Ishikawa (cell line): ENCODE measurements at regions not wholly inside any gene's neighbourhood (a gene's known extent, or its start where the extent isn't known, plus 50 kb on each side); places are given as distances from the start of the nearest gene placed in this dataset.

ENCODE experiments used
- CEBPB ChIP-seq: IDR thresholded peaks from 2 replicates; pipeline ENCODE4 v1.6.1; 2012
- CREB1 ChIP-seq: IDR thresholded peaks from 2 replicates; pipeline ENCODE4 v1.6.1; 2012; ENCODE audit warnings: low read depth
- EGR1 ChIP-seq: IDR thresholded peaks from 2 replicates; pipeline ENCODE4 v1.6.1; 2012
- EP300 ChIP-seq: IDR thresholded peaks from 2 replicates; pipeline ENCODE4 v1.6.1; 2012; ENCODE audit warnings: borderline replicate concordance
- FOXM1 ChIP-seq: IDR thresholded peaks from 2 replicates; pipeline ENCODE4 v1.6.1; 2012; ENCODE audit warnings: low read depth, borderline replicate concordance
- MAX ChIP-seq: IDR thresholded peaks from 2 replicates; pipeline ENCODE4 v1.6.1; 2012
- NFIC ChIP-seq: IDR thresholded peaks from 2 replicates; pipeline ENCODE4 v1.6.1; 2012
- RAD21 ChIP-seq: IDR thresholded peaks from 2 replicates; pipeline ENCODE4 v1.6.1; 2012; ENCODE audit warnings: low read depth
- REST ChIP-seq: IDR thresholded peaks from 2 replicates; pipeline ENCODE4 v1.6.1; 2012; ENCODE audit warnings: low read depth, mild to moderate bottlenecking
- TAF1 ChIP-seq: IDR thresholded peaks from 2 replicates; pipeline ENCODE4 v1.6.1; 2012; ENCODE audit warnings: low read depth, mild to moderate bottlenecking
- TCF12 ChIP-seq: IDR thresholded peaks from 2 replicates; pipeline ENCODE4 v1.6.1; 2012; ENCODE audit warnings: low read depth
- TEAD4 ChIP-seq: IDR thresholded peaks from 2 replicates; pipeline ENCODE4 v1.6.1; 2012
- USF1 ChIP-seq: IDR thresholded peaks from 2 replicates; pipeline ENCODE4 v1.6.1; 2012
- YY1 ChIP-seq: IDR thresholded peaks from 2 replicates; pipeline ENCODE4 v1.6.1; 2012; ENCODE audit warnings: low read depth
- ZBTB7A ChIP-seq: IDR thresholded peaks from 2 replicates; pipeline ENCODE4 v1.6.1; 2012; ENCODE audit warnings: low read depth

GRCh38 chr2:226515344-226516055 is 284.1 kb downstream of the IRS1 start:
- no peak for TF ChIP-seq USF1
- TF ChIP-seq MAX: no peak
- no peak for TF ChIP-seq CREB1
- no peak for TF ChIP-seq CEBPB
- TF ChIP-seq RAD21: no peak
- TF ChIP-seq EP300: no peak

- TF ChIP-seq YY1 (no peak), TAF1 (no peak), TEAD4 (no peak), TCF12 (no peak), REST (no peak), RAD21 (no peak), USF1 (no peak), MAX (no peak), CEBPB (no peak), CREB1 (no peak), EP300 (no peak), FOXM1 (no peak), EGR1 (no peak), NFIC (no peak), ZBTB7A (no peak)
These were observed 284.7 kb downstream of the IRS1 start for GRCh38 chr2:226514895-226515294.

- no peak for TF ChIP-seq USF1
- no peak for TF ChIP-seq TAF1
- TF ChIP-seq ZBTB7A: no peak
- TF ChIP-seq TEAD4: no peak
- no peak for TF ChIP-seq EP300
- no peak for TF ChIP-seq YY1
- no peak for TF ChIP-seq NFIC
- no peak for TF ChIP-seq TCF12
- TF ChIP-seq MAX: no peak
These were observed 288.3 kb downstream of the IRS1 start for GRCh38 chr2:226511311-226511710.

- TF ChIP-seq ZBTB7A: no peak
- no peak for TF ChIP-seq REST
- no peak for TF ChIP-seq RAD21
- TF ChIP-seq USF1: no peak
- TF ChIP-seq TEAD4: no peak
- no peak for TF ChIP-seq TCF12
- no peak for TF ChIP-seq CREB1
These were observed 290.9 kb downstream of the IRS1 start for GRCh38 chr2:226508683-226509082.

- no peak for TF ChIP-seq CREB1
- TF ChIP-seq TAF1: no peak
- no peak for TF ChIP-seq TCF12
- no peak for TF ChIP-seq USF1
- no peak for TF ChIP-seq YY1
- no peak for TF ChIP-seq CEBPB
- TF ChIP-seq ZBTB7A: no peak
- TF ChIP-seq MAX: no peak
- TF ChIP-seq NFIC: no peak
- TF ChIP-seq EP300: no peak
- TF ChIP-seq EGR1: no peak
- TF ChIP-seq REST: no peak
- TF ChIP-seq FOXM1: no peak
- TF ChIP-seq TEAD4: no peak
- TF ChIP-seq RAD21: no peak
These were observed 291.6 kb downstream of the IRS1 start for GRCh38 chr2:226508005-226508404.
